ENCODE measurements at regions not wholly inside any gene's neighbourhood (a gene's known extent, or its start where the extent isn't known, plus 50 kb on each side); places are given as distances from the start of the nearest gene placed in this dataset.

DNA sequence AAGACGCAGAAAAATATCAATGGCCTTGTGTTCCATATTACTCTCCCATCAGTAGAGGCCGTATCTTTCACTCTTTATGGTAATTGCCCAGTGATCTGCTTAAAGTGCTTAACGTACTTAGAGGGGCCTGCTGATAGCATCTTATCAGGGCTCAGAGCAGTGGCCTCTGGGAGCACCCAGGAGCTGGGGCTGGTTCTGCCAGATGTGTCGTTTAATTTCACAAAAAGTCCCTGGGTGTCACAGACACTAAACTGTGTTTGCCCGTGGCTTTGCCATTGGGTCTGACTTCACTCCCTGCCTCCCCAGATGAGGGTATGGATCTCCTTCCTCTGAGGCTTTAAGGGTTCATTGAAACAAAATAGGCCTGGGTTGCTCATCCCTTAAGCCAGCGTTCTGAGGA is 435.3 kb downstream of the GATA3 start:
- no peak for DNase-seq (ENCODE audit: low read depth)

DNA sequence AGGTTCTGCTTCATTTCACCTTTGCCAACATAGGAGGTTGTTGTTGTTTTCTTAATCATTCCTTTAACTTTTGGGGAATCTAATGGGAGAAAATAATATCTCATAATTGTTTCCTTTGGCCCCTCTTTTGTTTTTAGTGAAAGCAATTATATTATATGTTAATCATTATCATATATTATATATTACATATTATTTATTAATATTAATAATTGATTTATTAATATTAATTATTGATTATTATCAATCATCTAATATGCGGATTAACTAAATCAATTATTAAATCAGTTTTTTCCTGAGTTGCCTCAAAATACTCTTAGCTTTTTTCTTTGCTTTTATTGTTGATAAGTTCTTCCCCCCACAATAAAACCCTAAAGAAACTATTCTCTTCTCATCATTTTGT is 443.8 kb downstream of the GATA3 start:
- no peak for DNase-seq (ENCODE audit: low read depth)

DNA sequence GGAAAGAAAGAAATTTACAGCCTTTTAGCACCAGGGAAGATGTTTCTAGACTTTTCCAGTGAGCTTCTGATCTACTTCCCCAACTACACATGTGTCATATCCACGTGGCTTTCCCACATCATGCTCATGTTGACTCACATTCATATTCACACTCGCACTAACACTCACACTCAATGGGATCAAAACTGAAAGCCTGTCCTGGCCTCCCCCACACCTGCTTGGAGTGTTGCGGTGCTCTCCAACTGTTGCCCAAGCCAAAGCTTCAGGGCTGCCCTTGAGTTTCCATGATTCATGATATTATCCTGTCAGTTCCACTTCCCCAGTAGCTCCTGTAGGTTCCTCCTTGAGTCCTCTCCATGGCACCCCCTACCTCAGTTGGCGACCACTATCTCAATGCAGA is 444.4 kb downstream of the GATA3 start:
- DNase-seq (ENCODE audit: low read depth): no peak

DNA sequence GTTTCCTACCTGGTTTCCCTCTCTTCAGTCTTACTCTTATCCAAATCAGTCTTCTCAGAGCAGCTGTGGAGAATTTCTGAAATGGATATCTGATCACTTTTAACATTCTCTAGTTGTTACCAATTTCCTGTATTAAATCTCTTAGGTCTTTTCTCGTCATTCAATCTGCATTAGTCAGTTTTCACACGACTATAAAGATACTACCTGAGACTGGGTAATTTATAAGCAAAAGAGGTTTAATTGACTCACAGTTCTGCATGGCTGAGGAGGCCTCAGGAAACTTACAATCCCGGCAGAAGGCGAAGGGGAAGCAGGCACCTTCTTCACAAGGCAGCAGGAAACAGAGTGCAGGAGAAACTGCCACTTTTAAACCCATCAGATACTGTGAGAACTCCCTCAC is 444.8 kb downstream of the GATA3 start:
- no peak for DNase-seq (ENCODE audit: low read depth)

DNA sequence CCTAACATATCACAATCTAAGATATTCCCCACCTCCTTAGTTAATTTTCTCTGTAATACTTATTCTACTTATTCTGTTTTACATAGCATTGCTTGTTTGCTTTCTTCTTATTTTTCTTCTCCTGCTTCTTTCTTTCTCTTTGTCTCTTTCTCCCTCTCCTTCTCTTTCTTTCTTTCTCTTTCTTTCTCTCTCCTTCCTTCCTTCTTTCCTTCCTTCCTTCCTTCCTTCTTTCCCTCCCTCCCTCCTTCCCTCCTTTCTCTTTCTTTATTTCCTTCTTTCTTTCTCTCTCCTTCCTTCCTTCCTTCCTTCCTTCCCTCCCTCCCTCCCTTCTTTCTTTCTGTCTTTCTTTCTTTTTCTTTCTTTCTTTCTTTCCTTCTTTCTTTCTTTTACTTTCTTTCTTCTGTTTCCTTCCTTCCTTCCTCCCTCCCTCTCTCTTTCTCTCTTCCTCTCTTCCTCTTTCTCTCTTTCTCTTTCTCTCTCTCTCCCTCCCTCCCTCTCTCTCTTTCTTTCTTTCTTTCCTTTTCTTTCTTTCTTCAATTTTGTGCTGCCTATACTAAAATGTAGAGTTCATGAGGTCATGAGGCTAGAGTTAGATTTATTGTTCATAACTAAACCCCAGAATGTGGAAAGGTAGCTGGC is 445.4 kb downstream of the GATA3 start:
- no peak for DNase-seq (ENCODE audit: low read depth)

DNA sequence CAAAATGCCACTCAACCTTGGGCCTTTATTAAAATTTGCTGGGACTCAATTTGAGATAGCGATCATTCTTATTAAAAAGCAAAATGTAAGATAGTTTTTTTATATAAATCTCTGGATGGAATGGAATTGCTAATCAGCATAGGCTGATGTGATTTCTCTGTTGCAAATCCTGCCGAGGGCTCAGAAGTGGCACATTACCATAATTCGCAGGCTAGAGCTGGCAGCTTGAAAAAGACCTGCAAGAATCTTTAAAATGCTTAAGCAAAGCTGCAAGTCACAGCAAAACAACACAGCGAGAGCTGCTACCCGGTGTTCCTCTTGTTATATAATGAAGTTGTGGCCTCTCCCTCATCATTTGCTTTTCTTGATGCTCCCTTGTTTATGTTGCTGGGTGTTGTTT is 448.1 kb downstream of the GATA3 start:
- DNase-seq (ENCODE audit: low read depth): no peak

DNA sequence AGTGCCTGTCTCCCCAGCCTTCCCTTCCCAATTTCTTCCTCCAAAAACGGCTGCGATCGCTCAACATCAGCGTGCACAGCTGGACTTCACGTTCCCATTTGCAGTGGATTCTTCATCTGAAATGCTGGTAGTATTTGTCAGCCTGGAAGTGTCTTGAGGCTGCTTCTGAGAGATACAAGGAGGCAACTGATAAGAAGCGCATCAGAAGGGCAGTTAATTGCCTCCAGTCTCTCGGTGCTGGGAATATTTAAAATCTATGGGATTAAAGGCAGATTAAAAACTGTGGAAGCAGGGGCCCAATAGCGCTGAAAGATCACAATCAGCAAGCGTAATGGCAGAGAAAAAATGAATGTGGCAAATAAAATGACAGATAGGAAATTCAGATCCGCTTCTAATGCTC is 450.0 kb downstream of the GATA3 start:
- no peak for DNase-seq (ENCODE audit: low read depth)

DNA sequence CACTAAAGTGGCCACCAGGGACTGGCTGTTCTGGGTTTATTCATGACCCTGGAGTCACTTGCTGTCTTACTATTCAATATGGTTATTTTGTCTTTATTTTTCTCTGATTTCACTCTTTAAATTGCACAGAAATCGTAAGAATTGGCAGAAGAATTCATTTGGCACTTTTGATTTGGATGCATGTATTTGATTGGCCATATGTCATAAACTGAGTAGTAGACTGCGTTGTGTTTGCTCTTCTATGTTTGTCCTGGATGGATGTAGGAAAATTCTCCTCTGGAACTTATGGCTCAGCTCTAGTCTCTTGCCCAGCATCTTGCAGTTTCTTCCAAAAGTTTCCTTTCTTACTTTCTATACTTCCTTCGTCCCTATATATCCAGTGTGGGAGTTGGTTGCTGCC is 452.7 kb downstream of the GATA3 start:
- DNase-seq (ENCODE audit: low read depth): no peak

DNA sequence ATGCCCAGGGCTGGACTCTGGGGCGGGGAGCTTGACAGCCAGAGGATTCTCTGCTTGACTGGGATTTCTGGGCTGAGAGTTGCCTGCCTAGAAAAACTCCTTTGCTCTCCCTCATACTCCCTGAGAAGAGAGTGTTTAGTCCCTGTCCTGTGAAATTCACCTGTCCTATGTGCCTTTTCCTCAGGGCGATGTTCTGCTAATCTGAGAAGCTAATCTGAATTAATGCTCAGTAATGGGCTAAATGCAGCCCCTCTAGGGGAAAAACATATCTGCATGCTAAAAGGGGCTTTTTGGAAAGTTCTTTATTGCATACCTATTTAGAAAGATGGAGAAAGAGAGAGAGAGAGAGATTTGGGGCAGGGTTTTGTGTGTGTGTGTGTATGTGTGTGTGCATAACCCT is 454.4 kb downstream of the GATA3 start:
- no peak for DNase-seq (ENCODE audit: low read depth)

DNA sequence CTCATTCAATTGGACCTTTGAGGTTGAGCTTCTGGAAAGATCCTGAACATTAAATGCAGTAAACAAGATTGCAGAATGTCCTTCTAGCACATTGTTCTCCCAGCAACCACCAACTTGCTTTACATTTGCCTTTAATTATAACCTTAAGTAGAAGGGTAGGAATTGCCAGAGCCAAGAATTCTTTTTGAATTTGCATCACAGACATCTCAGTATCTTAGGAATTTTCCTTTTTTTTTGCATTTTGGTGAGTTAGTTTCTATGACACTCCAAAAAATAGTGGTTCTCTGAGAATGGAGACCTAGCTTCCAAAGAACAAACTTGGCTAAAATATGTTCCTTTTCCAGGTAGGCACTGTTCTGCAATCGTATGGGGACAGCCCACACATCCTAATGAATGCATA is 456.0 kb downstream of the GATA3 start:
- no peak for DNase-seq (ENCODE audit: low read depth)

DNA sequence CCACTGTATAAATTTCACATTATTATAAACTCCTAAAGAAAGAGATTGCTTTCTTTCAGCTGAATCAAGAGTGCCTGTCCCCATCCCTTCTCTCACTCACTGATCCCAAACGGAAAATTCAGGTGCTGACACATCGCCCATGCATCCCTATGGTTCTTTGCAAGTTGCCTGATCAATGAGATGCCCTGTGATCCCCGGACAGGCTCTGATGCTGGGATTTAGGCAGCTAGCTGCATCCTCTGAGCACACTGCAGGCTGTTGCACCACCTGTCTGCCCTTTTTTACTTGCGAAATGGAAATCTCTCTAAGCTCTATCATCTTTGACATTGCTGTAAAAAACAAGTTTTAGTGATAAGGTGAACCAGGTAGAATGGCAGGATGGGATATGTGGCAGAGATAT is 456.5 kb downstream of the GATA3 start:
- DNase-seq (ENCODE audit: low read depth): no peak

DNA sequence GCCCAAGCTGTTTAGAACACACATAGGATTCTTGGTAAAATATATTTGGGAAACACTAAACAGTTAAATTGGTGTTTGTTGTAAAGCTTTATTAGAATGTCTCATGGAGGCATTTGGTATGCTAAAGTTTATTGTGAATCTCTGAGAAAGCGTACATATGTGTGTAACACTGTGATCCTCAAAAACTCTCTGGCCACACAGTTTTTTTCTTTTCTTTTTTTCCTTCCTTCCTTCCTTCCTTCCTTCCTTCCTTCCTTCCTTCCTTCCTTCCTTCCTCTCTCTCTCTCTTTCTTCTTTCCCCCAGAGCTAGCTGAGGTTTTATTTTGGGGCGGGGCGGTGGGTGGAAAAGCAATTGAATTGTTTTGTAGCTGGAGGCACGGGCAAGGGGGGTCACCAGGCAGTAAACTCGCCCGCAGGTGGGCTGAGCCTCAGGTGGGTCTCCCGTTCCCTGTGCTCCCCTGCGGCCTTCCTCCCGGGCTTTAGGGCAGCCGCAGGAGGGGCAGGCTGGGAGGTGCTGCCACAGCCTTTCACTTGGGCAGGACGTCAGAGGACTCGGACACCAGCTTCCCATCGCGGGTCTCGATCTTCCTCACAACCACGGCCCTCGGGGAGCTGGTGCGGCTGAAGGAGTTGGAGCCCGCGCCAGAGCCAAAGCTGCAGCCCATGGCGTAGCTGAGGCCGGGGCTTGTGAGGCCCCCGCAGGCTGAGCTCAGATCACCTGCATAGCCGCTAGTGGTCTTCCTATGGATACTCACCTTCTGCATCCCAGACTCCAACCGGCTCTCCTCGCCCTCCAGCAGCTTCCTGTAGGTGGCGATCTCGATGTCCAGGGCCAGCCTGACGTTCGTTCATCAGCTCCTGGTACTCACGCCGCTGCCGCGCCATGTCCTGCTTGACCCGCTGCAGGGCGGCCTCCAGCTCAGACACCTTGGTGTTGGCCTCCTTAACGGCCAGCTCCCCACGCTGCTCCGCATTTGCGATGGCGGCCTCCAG is 459.0 kb downstream of the GATA3 start:
- no peak for DNase-seq (ENCODE audit: low read depth)

DNA sequence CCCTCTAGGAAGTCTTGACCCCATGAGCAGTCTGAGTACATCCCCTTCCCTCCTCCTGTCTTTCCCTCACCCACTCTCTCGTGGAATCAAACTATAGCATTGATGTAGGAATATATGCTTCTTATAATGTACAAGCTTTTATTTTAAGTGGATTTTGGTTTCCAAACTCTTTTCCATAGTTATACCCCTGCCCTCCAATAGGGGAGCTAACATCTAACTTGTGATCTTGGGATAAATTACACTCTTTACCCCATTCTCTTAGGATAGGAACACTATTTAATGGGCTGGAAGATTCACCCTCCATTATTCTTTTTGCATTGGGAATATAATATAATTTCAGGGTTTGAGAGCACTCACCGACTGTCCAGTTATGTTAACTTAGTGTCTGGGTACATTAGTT is 465.9 kb downstream of the GATA3 start:
- DNase-seq (ENCODE audit: low read depth): no peak

DNA sequence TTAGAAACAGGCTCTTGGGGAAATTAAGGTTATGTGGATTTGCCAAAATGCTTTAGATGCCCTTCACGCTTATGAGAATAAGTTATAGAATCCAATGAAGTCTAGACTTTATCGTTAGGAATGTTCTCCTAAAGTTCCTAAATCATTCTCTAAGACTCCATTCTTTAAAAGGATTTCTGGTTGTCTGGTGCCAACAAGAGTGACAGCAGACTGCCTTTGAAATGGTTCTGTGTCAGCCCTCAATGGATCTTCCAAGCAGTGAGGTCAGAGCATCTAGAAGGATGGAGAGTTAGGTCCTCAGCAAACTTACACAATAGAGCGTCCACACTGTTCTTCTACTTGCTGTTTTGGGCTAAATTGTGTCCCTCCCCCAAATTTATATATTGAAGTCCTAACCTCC is 473.3 kb downstream of the GATA3 start:
- no peak for DNase-seq (ENCODE audit: low read depth)

DNA sequence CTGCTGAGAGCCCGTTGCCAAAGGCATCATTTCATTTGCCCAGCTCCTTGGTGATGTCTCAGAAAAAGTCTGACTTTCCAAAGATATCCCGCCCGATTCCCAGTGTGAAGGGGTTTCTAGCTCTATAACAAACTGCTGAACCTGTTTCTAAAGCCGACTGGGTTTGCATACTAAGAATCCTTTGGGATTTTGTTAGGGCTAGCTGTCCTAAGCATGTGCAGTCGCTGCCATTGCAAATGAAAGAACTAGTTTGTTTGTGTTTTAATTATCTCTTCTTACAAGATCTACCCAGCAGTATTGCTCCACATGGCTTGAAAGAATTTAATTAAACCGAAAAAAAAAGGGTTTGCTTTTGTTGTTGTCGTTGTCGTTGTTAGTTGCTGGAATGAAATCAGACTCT is 476.6 kb downstream of the GATA3 start:
- no peak for DNase-seq (ENCODE audit: low read depth)

DNA sequence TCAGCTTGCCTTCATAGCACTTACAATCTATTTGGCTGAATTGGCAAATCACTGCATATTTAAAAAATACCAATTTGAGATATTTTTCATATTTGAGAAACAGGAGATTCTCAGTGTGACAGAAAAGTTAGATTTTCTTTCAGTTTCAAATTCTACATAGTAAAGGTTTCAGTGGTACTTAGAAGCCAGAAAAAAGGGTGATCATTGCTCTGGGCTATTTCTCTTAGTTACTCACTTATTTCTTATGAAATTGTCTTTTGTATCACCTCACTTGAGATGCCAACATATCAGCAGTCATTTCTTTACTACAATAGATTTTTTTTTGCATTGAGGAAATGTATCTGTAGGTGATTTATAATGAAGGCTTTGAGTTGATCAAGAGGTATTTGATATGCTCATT is 478.2 kb downstream of the GATA3 start:
- DNase-seq (ENCODE audit: low read depth): no peak

DNA sequence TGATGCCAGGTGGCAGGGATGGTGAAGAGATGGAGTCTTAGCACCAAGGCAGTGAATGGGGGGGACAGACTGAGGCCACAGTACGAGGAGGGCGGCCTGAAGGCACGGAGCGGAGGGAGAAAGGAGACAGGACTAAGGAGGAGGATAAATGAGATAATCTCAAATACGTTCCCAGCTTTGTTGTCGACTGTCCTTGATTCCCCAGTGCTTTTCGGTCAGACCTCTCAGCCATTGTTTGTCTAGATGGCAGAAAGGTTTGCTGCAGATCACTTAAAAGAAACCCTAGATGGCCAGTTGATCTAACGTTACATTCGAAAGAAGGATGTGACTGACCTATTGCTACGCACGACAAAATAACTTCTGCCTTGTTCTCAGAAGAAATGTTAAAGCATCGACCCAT is 479.0 kb downstream of the GATA3 start:
- DNase-seq (ENCODE audit: low read depth): no peak

DNA sequence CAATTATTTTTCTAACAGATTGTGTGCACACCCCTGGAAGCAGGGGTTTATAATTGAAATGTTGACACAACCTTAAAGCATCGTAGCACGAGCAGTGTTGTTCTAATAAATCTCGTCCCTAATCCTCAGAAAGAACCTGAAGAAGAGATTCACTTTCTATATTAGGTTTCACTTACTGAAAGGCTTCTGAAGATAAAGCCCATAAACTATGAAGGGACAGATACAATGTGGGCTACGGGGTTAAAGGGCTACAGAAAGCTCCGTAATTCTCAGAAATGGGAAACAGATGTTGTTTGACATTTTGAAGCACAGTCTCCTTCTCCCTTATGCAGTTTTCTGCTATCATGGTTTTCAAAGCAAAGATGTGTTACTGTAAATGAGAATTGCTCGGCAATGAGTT is 479.6 kb downstream of the GATA3 start:
- DNase-seq (ENCODE audit: low read depth): no peak

DNA sequence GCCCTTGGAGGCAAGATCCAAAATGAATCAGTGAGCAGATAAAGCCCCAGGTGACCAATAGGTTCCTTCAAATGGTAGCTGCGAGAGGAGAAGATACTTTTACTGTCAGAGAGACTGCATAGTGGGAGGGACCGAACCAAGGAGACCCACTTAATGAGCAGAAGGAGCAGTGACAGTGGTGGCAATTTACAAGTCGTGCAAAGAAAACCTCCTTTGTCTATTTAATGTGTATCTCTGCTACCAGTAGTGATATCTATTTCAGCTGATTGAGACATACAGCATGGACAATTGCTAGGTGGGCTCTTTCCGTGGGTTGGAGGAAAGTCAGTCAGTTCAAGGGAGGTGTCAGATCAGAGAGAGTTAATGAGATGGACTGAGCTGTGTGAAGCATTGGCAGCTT is 480.4 kb downstream of the GATA3 start:
- no peak for DNase-seq (ENCODE audit: low read depth)

DNA sequence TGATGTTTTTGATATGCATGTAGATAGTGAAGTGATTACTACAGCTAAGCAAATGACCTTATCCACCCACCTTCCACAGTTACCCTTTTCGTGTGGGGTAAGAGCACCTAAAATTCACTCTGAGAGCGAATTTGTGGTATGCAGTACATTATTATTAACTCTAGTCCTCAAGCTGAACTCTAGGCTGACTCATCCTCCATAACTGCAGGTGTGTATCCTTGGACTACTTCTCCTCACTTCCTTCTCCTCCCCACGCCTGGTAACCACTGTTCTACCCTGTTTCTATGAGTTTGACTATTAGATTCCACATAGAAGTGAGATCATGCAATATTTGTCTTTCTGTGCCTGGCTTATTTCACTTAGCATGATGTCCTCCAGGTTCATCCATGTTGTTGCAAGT is 484.6 kb downstream of the GATA3 start:
- DNase-seq (ENCODE audit: low read depth): no peak

DNA sequence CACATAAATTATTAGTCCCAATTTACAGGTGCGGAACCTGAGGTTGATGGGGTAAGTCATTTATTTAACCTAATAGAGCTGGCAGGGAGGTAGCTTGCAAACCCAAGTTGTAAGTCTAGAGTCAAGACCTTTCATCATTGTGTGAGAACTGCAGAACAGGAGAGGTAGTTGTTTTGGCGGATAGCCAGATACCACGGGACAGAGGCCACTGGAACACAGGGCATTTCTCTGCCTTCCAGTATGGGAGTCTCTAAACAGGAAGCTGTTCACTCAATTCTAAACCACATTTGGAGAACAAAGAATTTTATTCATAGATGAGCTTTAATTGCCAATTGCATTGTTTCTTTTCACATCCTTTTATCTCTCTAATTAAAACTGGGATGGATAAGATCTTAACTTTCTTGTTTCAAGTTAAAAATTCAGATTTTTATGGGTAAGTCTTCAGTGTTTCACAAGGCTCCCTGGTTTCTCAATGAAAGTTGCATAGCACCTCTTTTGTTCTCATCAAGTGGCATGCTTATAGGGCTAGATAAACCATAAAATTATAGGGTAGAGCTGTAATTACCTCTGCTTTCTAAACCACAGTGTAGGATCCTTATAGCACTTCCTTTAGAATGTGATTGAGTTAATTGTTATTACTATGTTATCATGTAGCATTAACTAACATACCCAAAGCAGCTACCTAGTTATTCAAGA is 489.0 kb downstream of the GATA3 start:
- DNase-seq (ENCODE audit: low read depth): no peak

DNA sequence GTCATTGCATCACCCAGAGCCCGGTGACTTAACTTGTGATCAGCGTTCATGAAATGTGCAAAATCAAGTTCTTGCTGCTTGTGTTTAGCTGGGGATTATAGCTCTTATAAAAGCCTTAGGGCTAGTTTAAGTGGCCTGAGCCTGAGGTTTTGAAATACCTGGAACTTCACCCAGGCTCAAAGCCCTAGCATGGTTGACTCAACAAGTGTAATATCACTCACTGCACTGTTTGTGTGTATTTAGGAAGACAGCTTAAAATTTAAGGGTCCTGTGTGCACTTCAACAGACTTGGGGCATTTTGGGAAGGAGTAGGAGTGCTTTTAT is 489.5 kb downstream of the GATA3 start:
- no peak for DNase-seq (ENCODE audit: low read depth)

DNA sequence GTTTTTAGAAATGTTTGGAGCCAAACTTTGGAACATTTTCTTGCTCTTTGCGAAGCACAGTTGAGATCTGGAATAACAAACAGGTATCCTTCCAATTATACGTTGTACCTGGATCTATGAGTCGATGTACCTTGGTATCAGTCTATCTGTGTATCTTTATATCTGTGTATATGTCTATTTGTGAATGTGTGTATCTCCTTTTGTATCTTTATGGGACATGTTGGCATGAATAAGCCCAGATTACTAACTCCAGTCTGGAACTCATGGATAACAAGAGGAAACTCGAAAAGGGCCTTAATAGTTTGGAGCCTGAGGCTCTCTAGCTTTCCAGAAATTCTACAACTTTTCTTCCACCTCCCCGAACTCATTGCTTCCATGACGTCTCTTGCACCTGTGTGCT is 490.0 kb downstream of the GATA3 start:
- no peak for DNase-seq (ENCODE audit: low read depth)
